Prostate gland (tissue), 2 donors: ENCODE measurements at regions not wholly inside any gene's neighbourhood (a gene's known extent, or its start where the extent isn't known, plus 50 kb on each side); places are given as distances from the start of the nearest gene placed in this dataset.

ENCODE experiments used
- DNase-seq: peaks from one replicate; pipeline ENCODE4 v3.0.0-alpha.2; 2019; ENCODE audit warnings: low spot score
- H3K27ac ChIP-seq, 2 donors: fragments of 200-600 bp; sonication (generic); 2 replicates each; pipeline ENCODE4 v1.5.1; 2017 to 2019
- H3K27me3 ChIP-seq: fragments of 200-600 bp; sonication (generic); replicated peaks from 2 replicates; pipeline ENCODE4 v1.5.1; 2019; ENCODE audit not compliant: insufficient read depth
- H3K36me3 ChIP-seq, 2 donors: fragments of 200-600 bp; sonication (generic); 1 replicate in 1 of 2; 2 replicates in 1 of 2; pipeline versions ENCODE4 v1.5.1 to v1.8.1; 2017 to 2019
- H3K4me1 ChIP-seq: fragments of 200-600 bp; sonication (generic); replicated peaks from 2 replicates; pipeline ENCODE4 v1.5.1; 2019
- H3K4me3 ChIP-seq, 2 donors: fragments of 200-600 bp; sonication (generic); 2 replicates each; pipeline ENCODE4 v1.5.1; 2017 to 2019
- H3K9me3 ChIP-seq: fragments of 200-600 bp; sonication (generic); 2 replicates; pipeline ENCODE4 v1.5.1; 2017
- POLR2A ChIP-seq: fragments of 450-650 bp; IDR thresholded peaks from one replicate; pipeline ENCODE4 v1.6.1; 2016; ENCODE audit warnings: antibody characterized with exemption, mild to moderate bottlenecking
- POLR2AphosphoS5 ChIP-seq: sonication (generic); formaldehyde crosslinking; IDR thresholded peaks from one replicate; pipeline ENCODE4 v1.6.1; 2017; ENCODE audit warnings: antibody characterized with exemption
- WGBS: methylation state at CpG from one replicate; pipeline ENCODE4 v1.1.5; 2018; 5-methylcytosine and 5-hydroxymethylcytosine counted together
- intact Hi-C: fragments of 100-400 bp; cut with DNase I; formaldehyde crosslinking; loops from one replicate; pipeline ENCODE4 v1.14.2; 2022
- TF ChIP-seq, protein P1 (sequence below), 4 experiments: fragments of 200-600 bp in 2 of 4; fragments of 450-650 bp in 2 of 4; sonication (generic) in 2 of 4; IDR thresholded peaks; 1 replicate in 3 of 4; 2 replicates in 1 of 4; pipeline ENCODE4 v1.5.1; 2016 to 2019; ENCODE audit warnings: antibody characterized with exemption in 4 of 4, mild to moderate bottlenecking in 2 of 4, moderate library complexity in 2 of 4

GRCh38 chr18:2303517-2304238 is 267.6 kb downstream of the METTL4 start:
- Histone ChIP-seq H3K4me3 (no peak overlapping the region), H3K27ac (no peak overlapping the region), H3K9me3 (no peaks in the 10 kb centered on the region), H3K27me3 (no peaks in the 10 kb centered on the region), H3K4me1 (no peaks in the 10 kb centered on the region), H3K36me3 (no peaks in the 10 kb centered on the region)
- intact Hi-C loops, result no loop called here
- WGBS, result 82% methylated on average over 3 of the region's 3 CpGs
- no peak for TF ChIP-seq POLR2AphosphoS5
- DNase-seq, result no peak

- Histone ChIP-seq H3K27me3 (no peaks in the 10 kb centered on the region), H3K36me3 (no peaks in the 10 kb centered on the region), H3K4me3 (no peak overlapping the region), H3K9me3 (no peaks in the 10 kb centered on the region), H3K4me1 (no peaks in the 10 kb centered on the region), H3K27ac (no peak overlapping the region)
- DNase-seq, result no peak
- intact Hi-C loops, result no loop called here
- no peak for TF ChIP-seq POLR2AphosphoS5
- no peak for TF ChIP-seq POLR2A
- TF ChIP-seq, protein P1, sequence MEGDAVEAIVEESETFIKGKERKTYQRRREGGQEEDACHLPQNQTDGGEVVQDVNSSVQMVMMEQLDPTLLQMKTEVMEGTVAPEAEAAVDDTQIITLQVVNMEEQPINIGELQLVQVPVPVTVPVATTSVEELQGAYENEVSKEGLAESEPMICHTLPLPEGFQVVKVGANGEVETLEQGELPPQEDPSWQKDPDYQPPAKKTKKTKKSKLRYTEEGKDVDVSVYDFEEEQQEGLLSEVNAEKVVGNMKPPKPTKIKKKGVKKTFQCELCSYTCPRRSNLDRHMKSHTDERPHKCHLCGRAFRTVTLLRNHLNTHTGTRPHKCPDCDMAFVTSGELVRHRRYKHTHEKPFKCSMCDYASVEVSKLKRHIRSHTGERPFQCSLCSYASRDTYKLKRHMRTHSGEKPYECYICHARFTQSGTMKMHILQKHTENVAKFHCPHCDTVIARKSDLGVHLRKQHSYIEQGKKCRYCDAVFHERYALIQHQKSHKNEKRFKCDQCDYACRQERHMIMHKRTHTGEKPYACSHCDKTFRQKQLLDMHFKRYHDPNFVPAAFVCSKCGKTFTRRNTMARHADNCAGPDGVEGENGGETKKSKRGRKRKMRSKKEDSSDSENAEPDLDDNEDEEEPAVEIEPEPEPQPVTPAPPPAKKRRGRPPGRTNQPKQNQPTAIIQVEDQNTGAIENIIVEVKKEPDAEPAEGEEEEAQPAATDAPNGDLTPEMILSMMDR (IDR thresholded peaks at IDR 0.05), result no peak
- 15% methylated on average over 2 of the region's 2 CpGs for WGBS
Measured at GRCh38 chr18:2304378-2305175, 266.7 kb downstream of the METTL4 start.

GRCh38 chr18:2306606-2307005 is 264.7 kb downstream of the METTL4 start:
- no peak for DNase-seq
- H3K27ac ChIP-seq, result no peak overlapping the region
- H3K4me3 ChIP-seq, result no peak overlapping the region
- no peaks in the 10 kb centered on the region for H3K27me3 ChIP-seq
- no peaks in the 10 kb centered on the region for H3K4me1 ChIP-seq
- intact Hi-C loops, result no loop called here
- no peaks in the 10 kb centered on the region for H3K9me3 ChIP-seq
- TF ChIP-seq POLR2A (no peak), POLR2AphosphoS5 (no peak)
- TF ChIP-seq, protein P1 (IDR thresholded peaks at IDR 0.05), result no peak
- no peaks in the 10 kb centered on the region for H3K36me3 ChIP-seq

- Histone ChIP-seq H3K4me3 (no peak overlapping the region), H3K27ac (no peak overlapping the region), H3K9me3 (no peaks in the 10 kb centered on the region), H3K36me3 (no peaks in the 10 kb centered on the region), H3K4me1 (no peaks in the 10 kb centered on the region), H3K27me3 (no peaks in the 10 kb centered on the region)
- WGBS, result 93% methylated on average over 9 of the region's 9 CpGs
- TF ChIP-seq POLR2AphosphoS5 (no peak), POLR2A (no peak)
- TF ChIP-seq, protein P1 (IDR thresholded peaks at IDR 0.05), result no peak
- intact Hi-C loops, result no loop called here
- DNase-seq, result no peak
Measured at GRCh38 chr18:2310886-2311285, 260.4 kb downstream of the METTL4 start.

DNA sequence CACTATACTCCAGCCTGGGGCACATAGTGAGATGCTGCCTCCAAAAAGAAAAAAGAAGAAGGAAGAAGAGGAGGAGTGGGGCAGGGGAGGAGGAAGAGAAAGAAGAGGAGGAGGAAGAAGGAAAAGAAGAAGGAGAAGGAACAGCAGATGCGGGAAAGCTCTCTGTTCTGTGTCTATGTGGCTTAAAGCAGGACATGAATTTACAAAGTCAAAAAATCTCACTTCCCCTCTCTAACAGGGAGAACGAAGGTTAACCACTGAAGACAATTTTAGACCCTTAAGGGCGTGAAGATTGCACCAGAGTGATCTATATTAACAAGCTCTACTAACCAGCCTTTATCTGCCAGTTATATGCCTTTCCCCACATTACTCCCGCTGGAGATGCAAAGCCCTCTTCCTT is 258.9 kb downstream of the METTL4 start:
- no peak for DNase-seq
- TF ChIP-seq POLR2A (no peak), POLR2AphosphoS5 (no peak)
- TF ChIP-seq, protein P1 (IDR thresholded peaks at IDR 0.05), result no peak
- 57% methylated on average over 4 of the region's 4 CpGs for WGBS
- H3K36me3 ChIP-seq, result no peaks in the 10 kb centered on the region
- H3K4me1 ChIP-seq, result no peaks in the 10 kb centered on the region
- no peak overlapping the region for H3K27ac ChIP-seq
- no peak overlapping the region for H3K4me3 ChIP-seq
- H3K9me3 ChIP-seq, result no peaks in the 10 kb centered on the region
- intact Hi-C loops, result no loop called here
- H3K27me3 ChIP-seq, result no peaks in the 10 kb centered on the region
